Keratinocyte (primary cell): ENCODE measurements at regions not wholly inside any gene's neighbourhood (a gene's known extent, or its start where the extent isn't known, plus 50 kb on each side); places are given as distances from the start of the nearest gene placed in this dataset.

Source experiments
- DNase-seq: peaks from one replicate; pipeline ENCODE4 v3.0.0-alpha.2; 2011; ENCODE audit warnings: low read depth, missing footprints, low spot score
- FAIRE-seq: peaks from 2 replicates; lab custom pipeline; 2011; peaks lifted over from hg19 to GRCh38; lab: Jason Lieb, UNC
- H2AFZ ChIP-seq: 2 replicates; pipeline ENCODE4 v1.6.0; 2012; ENCODE audit warnings: low read length, control low read depth, inconsistent platforms; ENCODE audit not compliant: control insufficient read depth
- H3K27ac ChIP-seq: 2 replicates; pipeline ENCODE4 v1.5.1; 2011; ENCODE audit warnings: low read length; ENCODE audit not compliant: control insufficient read depth, insufficient read depth
- H3K27me3 ChIP-seq: 3 replicates; pipeline ENCODE4 v1.6.0; 2011; ENCODE audit warnings: low read length; ENCODE audit not compliant: control insufficient read depth, insufficient read depth; ENCODE audit errors: extremely low read depth
- H3K36me3 ChIP-seq, 2 experiments: 2 replicates in 1 of 2; 3 replicates in 1 of 2; pipeline ENCODE4 v1.5.1; 2011; ENCODE audit warnings: low read length in 2 of 2, mild to moderate bottlenecking in 1 of 2; ENCODE audit not compliant: control insufficient read depth in 2 of 2, insufficient read depth in 2 of 2; ENCODE audit errors: extremely low read depth in 1 of 2
- H3K4me1 ChIP-seq: 3 replicates; pipeline ENCODE4 v1.5.1; 2011; ENCODE audit warnings: low read length; ENCODE audit not compliant: control insufficient read depth, insufficient read depth; ENCODE audit errors: extremely low read depth
- H3K4me2 ChIP-seq: 3 replicates; pipeline ENCODE4 v1.6.0; 2011; ENCODE audit warnings: low read depth, low read length; ENCODE audit not compliant: control insufficient read depth, insufficient read depth; ENCODE audit errors: extremely low read depth
- H3K4me3 ChIP-seq, 3 experiments: fragments of 200-600 bp in 1 of 3; sonication (generic) in 1 of 3; 2 replicates in 2 of 3; 3 replicates in 1 of 3; pipeline ENCODE4 v1.5.1; 2011 to 2016; ENCODE audit warnings: low read length in 3 of 3, mild to moderate bottlenecking in 3 of 3, control low read depth in 2 of 3, inconsistent platforms in 1 of 3, low read depth in 1 of 3, mixed read lengths in 1 of 3, mixed run types in 1 of 3, moderate library complexity in 1 of 3; ENCODE audit not compliant: control insufficient read depth in 2 of 3, insufficient read depth in 2 of 3; ENCODE audit errors: extremely low read depth in 1 of 3
- H3K79me2 ChIP-seq: 2 replicates; pipeline ENCODE4 v1.6.0; 2012; ENCODE audit warnings: low read length; ENCODE audit not compliant: control insufficient read depth, insufficient read depth
- H3K9ac ChIP-seq: 3 replicates; pipeline ENCODE4 v1.6.0; 2011; ENCODE audit warnings: low read length; ENCODE audit not compliant: control insufficient read depth, insufficient read depth; ENCODE audit errors: extremely low read depth
- H3K9me1 ChIP-seq: 3 replicates; pipeline ENCODE4 v1.6.0; 2011; ENCODE audit warnings: low read length; ENCODE audit not compliant: control insufficient read depth, insufficient read depth; ENCODE audit errors: extremely low read depth
- H3K9me3 ChIP-seq: 2 replicates; pipeline ENCODE4 v1.5.1; 2012; ENCODE audit warnings: low read depth, low read length; ENCODE audit not compliant: control insufficient read depth
- H4K20me1 ChIP-seq: 3 replicates; pipeline ENCODE4 v1.6.0; 2011; ENCODE audit warnings: low read length; ENCODE audit not compliant: control insufficient read depth, insufficient read depth; ENCODE audit errors: extremely low read depth
- EZH2 ChIP-seq: IDR thresholded peaks from one replicate; pipeline ENCODE4 v1.6.1; 2012; ENCODE audit warnings: inconsistent platforms, mild to moderate bottlenecking, low read length, moderate library complexity
- dilution Hi-C: fragments of 300-500 bp; cut with MboI; formaldehyde crosslinking; loops from one replicate; pipeline ENCODE4 v1.7.0; 2020; ENCODE audit warnings: low sequenced_read_pairs; ENCODE audit not compliant: extremely low pct_ligation_motif_present
- TF ChIP-seq, protein P1 (sequence below), 3 experiments: IDR thresholded peaks in 1 of 3; conservative IDR thresholded peaks in 1 of 3; optimal IDR thresholded peaks in 1 of 3; 2 replicates in 2 of 3; 3 replicates in 1 of 3; pipeline versions ENCODE3 to v1.5.1; 2011; ENCODE audit warnings: low read length in 3 of 3, mild to moderate bottlenecking in 3 of 3, moderate library complexity in 2 of 3, control low read depth in 1 of 3, inconsistent platforms in 1 of 3; ENCODE audit not compliant: insufficient read depth in 2 of 3; ENCODE audit errors: extremely low read depth in 1 of 3

DNA sequence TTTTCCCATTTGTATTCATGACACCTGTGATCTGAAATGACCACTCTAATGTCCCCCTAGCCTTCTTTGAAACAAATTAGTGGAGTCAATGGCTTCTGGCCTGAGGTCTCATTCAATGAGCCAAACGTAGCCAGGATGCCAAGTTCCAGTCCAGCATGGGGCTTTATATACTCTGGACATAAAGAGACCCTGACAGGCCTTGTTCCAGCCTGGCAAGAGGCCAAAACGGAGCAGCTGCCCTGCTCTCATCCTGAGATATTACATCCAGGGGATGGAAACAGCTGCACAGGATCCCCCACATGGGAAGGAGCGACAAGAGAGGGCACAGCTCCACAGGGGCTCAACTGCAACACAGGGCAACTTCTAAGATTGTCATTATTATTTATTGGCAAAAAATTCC, 437.8 kb downstream of the CDH26 start:
- no peak for FAIRE-seq
- dilution Hi-C loops: no loop called here
- TF ChIP-seq, protein P1, sequence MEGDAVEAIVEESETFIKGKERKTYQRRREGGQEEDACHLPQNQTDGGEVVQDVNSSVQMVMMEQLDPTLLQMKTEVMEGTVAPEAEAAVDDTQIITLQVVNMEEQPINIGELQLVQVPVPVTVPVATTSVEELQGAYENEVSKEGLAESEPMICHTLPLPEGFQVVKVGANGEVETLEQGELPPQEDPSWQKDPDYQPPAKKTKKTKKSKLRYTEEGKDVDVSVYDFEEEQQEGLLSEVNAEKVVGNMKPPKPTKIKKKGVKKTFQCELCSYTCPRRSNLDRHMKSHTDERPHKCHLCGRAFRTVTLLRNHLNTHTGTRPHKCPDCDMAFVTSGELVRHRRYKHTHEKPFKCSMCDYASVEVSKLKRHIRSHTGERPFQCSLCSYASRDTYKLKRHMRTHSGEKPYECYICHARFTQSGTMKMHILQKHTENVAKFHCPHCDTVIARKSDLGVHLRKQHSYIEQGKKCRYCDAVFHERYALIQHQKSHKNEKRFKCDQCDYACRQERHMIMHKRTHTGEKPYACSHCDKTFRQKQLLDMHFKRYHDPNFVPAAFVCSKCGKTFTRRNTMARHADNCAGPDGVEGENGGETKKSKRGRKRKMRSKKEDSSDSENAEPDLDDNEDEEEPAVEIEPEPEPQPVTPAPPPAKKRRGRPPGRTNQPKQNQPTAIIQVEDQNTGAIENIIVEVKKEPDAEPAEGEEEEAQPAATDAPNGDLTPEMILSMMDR (optimal IDR thresholded peaks at IDR 0.05 in 1 of 3, IDR thresholded peaks at IDR 0.05 in 1 of 3, conservative IDR thresholded peaks at IDR 0.05 in 1 of 3; ENCODE audit: extremely low read depth in 1 of 3, insufficient read depth in 2 of 3, low read length in 3 of 3): no peak
- TF ChIP-seq EZH2: no peak
- Histone ChIP-seq H3K9ac (no peak overlapping the region), H3K4me2 (no peak overlapping the region), H3K79me2 (no peaks in the 10 kb centered on the region), H4K20me1 (no peaks in the 10 kb centered on the region), H3K27me3 (peaks cover 3% of the 10 kb centered on the region), H2AFZ (no peak overlapping the region), H3K36me3 (no peaks in the 10 kb centered on the region), H3K27ac (no peak overlapping the region), H3K4me3 (no peak overlapping the region), H3K4me1 (no peaks in the 10 kb centered on the region), H3K9me3 (no peaks in the 10 kb centered on the region), H3K9me1 (no peaks in the 10 kb centered on the region)
- DNase-seq: no peak

DNA sequence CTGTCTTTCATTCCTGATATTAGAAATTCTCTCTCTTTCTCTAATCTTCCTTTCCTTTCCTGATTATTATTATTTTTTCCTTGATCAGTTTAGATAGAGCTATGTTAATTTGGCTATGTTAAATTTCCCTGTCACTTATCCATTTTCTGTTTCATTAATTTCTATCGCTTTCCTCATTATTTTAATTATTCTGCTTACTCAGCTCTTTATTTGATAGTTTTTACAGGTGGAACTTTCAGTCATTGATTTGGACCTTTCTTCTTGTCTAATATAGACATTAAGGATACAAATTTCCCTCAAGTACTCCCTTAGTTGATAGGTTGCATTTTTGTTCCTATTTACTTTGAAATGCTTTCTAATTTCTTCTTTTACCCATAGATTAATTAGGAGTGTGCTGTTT, 442.3 kb downstream of the CDH26 start:
- no peaks in the 10 kb centered on the region for H3K9me1 ChIP-seq
- no peak overlapping the region for H3K4me3 ChIP-seq
- H3K4me2 ChIP-seq: no peak overlapping the region
- no peaks in the 10 kb centered on the region for H3K79me2 ChIP-seq
- H3K27me3 ChIP-seq: peaks cover 3% of the 10 kb centered on the region
- no peaks in the 10 kb centered on the region for H3K4me1 ChIP-seq
- no peak for DNase-seq
- TF ChIP-seq EZH2: no peak
- TF ChIP-seq, protein P1 (optimal IDR thresholded peaks at IDR 0.05 in 1 of 3, IDR thresholded peaks at IDR 0.05 in 1 of 3, conservative IDR thresholded peaks at IDR 0.05 in 1 of 3; ENCODE audit: extremely low read depth in 1 of 3, insufficient read depth in 2 of 3, low read length in 3 of 3): no peak
- dilution Hi-C loops: no loop called here
- no peak overlapping the region for H3K27ac ChIP-seq
- no peak overlapping the region for H3K9ac ChIP-seq
- H4K20me1 ChIP-seq: no peaks in the 10 kb centered on the region
- no peak overlapping the region for H2AFZ ChIP-seq
- FAIRE-seq: no peak
- no peaks in the 10 kb centered on the region for H3K9me3 ChIP-seq
- no peaks in the 10 kb centered on the region for H3K36me3 ChIP-seq
